Activated CD4-positive, alpha-beta T cell treated with anti-CD3 and anti-CD28 coated beads, Interleukin-2, Interleukin-6, amounts not matched to agents 100 ng/mL and 50 ng/mL, durations not matched to agents 16 hours and 8 hours (primary cell): ENCODE measurements at regions not wholly inside any gene's neighbourhood (a gene's known extent, or its start where the extent isn't known, plus 50 kb on each side); places are given as distances from the start of the nearest gene placed in this dataset.

Experiments used
- DNase-seq: peaks from one replicate; pipeline ENCODE4 v3.0.0-alpha.2; 2020

GRCh38 chr5:51279983-51280706, 103.1 kb upstream of the ISL1 start:
- DNase-seq: no peak

- no peak for DNase-seq
Observed at GRCh38 chr5:51286046-51286445, 97.2 kb upstream of the ISL1 start.

- no peak for DNase-seq
Observed at GRCh38 chr5:51302343-51302742, 80.9 kb upstream of the ISL1 start.

GRCh38 chr5:51326844-51327243, 56.4 kb upstream of the ISL1 start:
- DNase-seq: no peak
